ENCODE measurements at regions not wholly inside any gene's neighbourhood (a gene's known extent, or its start where the extent isn't known, plus 50 kb on each side); places are given as distances from the start of the nearest gene placed in this dataset.

DNA sequence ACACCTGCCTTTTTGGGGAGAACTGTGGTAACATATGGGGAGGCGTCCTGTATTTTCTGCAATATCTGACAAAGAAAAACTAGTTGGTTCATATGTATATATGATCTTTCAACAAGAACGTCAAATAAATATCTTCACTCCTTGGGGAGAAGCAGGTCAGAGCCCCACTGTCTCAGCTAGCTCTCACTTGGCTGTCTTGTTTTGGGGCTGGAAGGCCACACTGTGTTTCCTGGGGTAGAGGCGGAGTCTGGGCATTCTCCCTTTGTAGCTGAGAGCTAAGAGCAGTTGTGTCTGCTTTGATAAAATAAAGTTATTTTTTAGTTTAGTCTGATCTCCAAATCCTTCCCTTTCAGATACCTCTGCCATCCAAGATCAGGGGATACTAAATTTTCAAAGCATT is 83.9 kb upstream of the IGFBP3 start:
- TF ChIP-seq CTCF (IDR thresholded peaks at IDR 0.05): no peak
- no peak for TF ChIP-seq POLR2A (IDR thresholded peaks at IDR 0.05)

Measured in heart left ventricle (tissue), 13 donors.